ENCODE measurements at regions not wholly inside any gene's neighbourhood (a gene's known extent, or its start where the extent isn't known, plus 50 kb on each side); places are given as distances from the start of the nearest gene placed in this dataset.
"Not testable (repeated sequence)": the region's sequence is repeated elsewhere in the genome, so short reads cannot be mapped to it uniquely, and the experiment has no call there.

DNA sequence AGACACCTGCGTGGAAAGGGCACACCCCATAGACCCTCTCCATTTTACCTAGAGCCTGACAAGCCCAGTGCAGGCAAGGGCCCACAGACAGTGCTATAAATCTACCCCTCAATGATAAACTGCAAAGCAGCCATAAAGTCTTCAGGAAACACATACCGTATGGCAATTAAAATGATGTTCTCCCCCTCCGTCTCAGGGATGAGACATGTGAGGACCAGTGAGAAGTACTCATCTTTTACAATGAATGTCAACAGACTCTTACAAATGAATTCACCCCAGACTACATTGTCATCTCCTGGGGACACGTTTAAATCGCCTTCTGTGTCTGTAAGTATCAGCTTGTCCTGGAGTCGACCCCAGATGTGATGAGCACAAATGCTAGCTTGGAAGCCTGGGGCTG, 362.7 kb downstream of the ADGRD1 start:
- no peak for DNase-seq
- in situ Hi-C loops (cut with HindIII; ENCODE audit: low pct_ligation_motif_present, low sequenced_read_pairs) = no loop called here
- TF ChIP-seq, protein P1, sequence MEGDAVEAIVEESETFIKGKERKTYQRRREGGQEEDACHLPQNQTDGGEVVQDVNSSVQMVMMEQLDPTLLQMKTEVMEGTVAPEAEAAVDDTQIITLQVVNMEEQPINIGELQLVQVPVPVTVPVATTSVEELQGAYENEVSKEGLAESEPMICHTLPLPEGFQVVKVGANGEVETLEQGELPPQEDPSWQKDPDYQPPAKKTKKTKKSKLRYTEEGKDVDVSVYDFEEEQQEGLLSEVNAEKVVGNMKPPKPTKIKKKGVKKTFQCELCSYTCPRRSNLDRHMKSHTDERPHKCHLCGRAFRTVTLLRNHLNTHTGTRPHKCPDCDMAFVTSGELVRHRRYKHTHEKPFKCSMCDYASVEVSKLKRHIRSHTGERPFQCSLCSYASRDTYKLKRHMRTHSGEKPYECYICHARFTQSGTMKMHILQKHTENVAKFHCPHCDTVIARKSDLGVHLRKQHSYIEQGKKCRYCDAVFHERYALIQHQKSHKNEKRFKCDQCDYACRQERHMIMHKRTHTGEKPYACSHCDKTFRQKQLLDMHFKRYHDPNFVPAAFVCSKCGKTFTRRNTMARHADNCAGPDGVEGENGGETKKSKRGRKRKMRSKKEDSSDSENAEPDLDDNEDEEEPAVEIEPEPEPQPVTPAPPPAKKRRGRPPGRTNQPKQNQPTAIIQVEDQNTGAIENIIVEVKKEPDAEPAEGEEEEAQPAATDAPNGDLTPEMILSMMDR (IDR thresholded peaks at IDR 0.05; ENCODE audit: low read depth, low read length, missing control alignments) = no peak
- no peaks in the 10 kb centered on the region for H3K27me3 ChIP-seq (replicated peaks)
- no peak overlapping the region for H3K27ac ChIP-seq
- no peaks in the 10 kb centered on the region for H3K36me3 ChIP-seq (replicated peaks)
- no peak overlapping the region for H3K4me3 ChIP-seq (ENCODE audit: low read depth, low read length)

DNA sequence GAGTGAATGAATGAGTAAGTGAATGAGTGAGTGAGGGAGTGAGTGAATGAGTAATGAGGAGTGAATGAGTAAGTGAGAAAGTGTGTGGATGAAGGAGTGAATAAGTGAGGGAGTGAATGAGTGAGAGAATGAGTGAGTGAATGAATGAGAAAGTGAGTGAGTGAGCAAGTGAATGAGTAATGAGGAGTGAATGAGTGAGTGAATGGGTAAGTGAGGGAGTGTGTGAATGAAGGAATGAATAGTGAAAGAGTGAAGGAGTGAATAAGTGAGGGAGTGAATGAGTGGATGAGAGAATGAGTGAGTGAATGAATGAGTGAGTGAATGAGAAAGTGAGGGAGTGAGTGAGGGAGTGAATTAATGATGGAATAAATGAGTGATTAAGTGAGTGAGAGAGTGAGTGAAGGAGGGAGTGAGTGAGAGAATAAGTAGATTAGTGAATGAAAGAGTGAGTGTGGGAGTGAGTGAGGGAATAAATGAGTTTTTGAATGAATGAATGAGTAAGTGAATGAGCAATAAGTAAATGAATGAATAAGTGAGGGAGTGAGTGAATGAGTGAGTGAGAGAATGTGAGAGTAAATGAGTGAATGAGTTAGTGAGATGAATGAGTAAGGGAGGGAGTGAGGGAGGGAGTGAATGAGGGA, 364.5 kb downstream of the ADGRD1 start:
- Histone ChIP-seq H3K27ac (no peak overlapping the region), H3K4me3 (ENCODE audit: low read depth, low read length) (no peak overlapping the region), H3K36me3 (replicated peaks) (no peaks in the 10 kb centered on the region), H3K27me3 (replicated peaks) (no peaks in the 10 kb centered on the region)
- in situ Hi-C loops (cut with HindIII; ENCODE audit: low pct_ligation_motif_present, low sequenced_read_pairs) = no loop called here
- no peak for DNase-seq
- TF ChIP-seq, protein P1 (IDR thresholded peaks at IDR 0.05; ENCODE audit: low read depth, low read length, missing control alignments) = no peak

DNA sequence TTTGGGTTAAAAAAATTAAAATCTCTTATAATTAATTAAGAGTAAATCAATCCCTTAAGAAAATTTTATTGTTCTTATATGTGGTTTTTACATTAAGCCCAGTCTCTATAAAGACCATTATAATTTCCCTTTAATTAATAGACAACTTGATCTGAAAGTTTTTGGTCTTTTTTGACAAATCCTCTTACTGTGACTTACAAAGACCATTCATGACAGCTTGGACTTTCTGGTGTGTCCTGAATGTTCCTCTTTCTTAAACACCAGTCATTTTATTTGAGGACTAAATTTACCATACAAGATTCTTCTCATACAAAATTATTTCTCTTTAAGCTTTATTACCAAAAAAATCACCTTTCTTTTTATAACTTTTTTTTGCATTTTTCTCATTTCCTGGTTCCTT, 368.3 kb downstream of the ADGRD1 start:
- no peaks in the 10 kb centered on the region for H3K36me3 ChIP-seq (replicated peaks)
- in situ Hi-C loops (cut with HindIII; ENCODE audit: low pct_ligation_motif_present, low sequenced_read_pairs) = no loop called here

DNA sequence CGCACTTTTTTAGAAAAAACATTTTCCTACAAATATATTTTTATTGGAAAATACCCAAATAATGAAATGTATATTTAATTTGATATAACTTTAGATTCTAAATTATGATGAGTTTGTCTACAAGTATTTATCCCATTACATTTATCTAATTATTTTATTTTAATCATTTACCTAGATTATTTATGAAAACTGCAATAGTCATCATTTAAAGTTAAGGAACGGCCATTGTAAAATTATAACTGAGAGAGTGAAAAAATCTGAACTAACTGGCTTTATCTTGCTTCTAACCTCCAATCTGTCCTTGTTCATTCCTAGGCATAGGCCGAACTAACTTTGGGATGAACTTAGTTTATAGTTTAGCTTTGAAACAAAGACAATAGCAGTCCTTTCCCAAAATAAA, 368.8 kb downstream of the ADGRD1 start:
- H3K27me3 ChIP-seq (replicated peaks); in situ Hi-C loops (cut with HindIII; ENCODE audit: low pct_ligation_motif_present, low sequenced_read_pairs); DNase-seq; H3K4me3 ChIP-seq (ENCODE audit: low read depth, low read length); H3K27ac ChIP-seq; H3K36me3 ChIP-seq (replicated peaks): not testable (repeated sequence)

More for the DNA sequence above, 368.3 kb downstream of the ADGRD1 start:
- no peaks in the 10 kb centered on the region for H3K27me3 ChIP-seq (replicated peaks)
- DNase-seq = no peak
- no peak overlapping the region for H3K27ac ChIP-seq
- TF ChIP-seq, protein P1 (IDR thresholded peaks at IDR 0.05; ENCODE audit: low read depth, low read length, missing control alignments) = no peak
- no peak overlapping the region for H3K4me3 ChIP-seq (ENCODE audit: low read depth, low read length)

DNA sequence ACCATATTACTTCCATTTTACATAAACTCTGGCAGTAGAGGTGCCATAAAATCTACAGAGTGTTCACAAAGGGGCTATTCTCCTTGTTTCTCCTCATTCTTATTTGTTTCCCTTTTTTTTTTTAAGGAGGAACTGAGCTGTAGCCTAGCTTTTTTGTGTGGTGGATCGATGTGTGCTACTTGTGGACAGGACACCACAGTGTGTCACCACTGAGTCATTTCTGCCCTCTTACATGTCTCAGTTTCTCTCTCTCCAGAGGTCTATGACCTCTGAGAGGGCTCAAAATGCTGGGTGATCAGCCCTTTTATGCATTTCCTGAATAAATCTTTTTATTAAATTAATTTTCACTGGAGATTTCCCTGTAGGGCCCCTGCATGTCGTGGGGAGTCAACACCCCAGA, 370.2 kb downstream of the ADGRD1 start:
- Histone ChIP-seq H3K4me3 (ENCODE audit: low read depth, low read length) (no peak overlapping the region), H3K36me3 (replicated peaks) (no peaks in the 10 kb centered on the region), H3K27me3 (replicated peaks) (no peaks in the 10 kb centered on the region), H3K27ac (no peak overlapping the region)
- in situ Hi-C loops (cut with HindIII; ENCODE audit: low pct_ligation_motif_present, low sequenced_read_pairs) = no loop called here
- TF ChIP-seq, protein P1 (IDR thresholded peaks at IDR 0.05; ENCODE audit: low read depth, low read length, missing control alignments) = no peak
- no peak for DNase-seq

DNA sequence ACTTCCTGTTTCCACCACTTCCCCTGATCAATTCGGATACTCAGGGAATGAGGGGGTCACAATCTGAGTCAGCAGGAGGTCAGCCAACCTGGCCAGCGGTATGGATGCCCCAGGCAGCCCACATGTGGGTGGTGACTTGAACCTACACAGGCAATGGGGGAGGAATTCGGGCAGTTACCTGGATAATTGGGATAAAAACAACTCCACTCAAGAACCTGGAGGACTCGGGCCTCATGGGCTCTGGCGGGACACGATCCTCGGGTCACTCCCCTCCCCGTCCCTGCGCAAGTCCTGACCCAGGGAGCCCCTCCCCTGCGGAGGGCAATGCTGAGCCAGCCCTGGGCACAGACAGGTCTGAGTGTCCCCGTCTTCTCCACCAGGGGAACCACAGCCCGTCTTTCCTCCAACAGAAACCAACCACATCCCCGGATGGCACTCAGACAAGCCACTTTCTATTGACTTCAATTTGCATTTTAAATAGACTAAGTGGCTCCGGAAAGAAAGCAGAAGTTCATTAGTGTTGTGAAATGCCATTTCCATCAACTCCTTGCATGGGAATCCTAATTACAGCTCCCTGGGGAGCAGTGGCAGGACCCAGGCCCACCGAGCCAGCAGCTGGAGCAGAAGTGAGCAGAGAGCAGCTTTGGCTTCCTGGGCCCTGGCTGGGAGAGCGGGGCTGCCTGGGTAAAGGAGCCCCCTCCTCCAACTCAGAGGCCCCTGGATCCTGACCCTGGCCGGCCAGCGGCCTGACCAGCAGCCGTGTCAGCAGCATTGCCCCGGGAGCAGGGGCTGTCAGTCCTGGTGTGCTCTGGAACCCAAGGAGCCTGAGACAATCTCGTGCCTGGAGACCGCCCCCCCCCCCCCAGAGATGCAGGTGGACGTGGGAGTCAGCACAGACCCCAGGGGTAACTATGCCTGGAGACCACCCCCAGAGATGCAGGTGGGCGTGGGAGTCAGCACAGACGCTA, 374.1 kb downstream of the ADGRD1 start:
- Histone ChIP-seq H3K4me3 (ENCODE audit: low read depth, low read length) (no peak overlapping the region), H3K27ac (no peak overlapping the region), H3K36me3 (replicated peaks) (no peaks in the 10 kb centered on the region), H3K27me3 (replicated peaks) (no peaks in the 10 kb centered on the region)
- DNase-seq = no peak
- TF ChIP-seq, protein P1 (IDR thresholded peaks at IDR 0.05; ENCODE audit: low read depth, low read length, missing control alignments) = no peak
- in situ Hi-C loops (cut with HindIII; ENCODE audit: low pct_ligation_motif_present, low sequenced_read_pairs) = no loop called here

DNA sequence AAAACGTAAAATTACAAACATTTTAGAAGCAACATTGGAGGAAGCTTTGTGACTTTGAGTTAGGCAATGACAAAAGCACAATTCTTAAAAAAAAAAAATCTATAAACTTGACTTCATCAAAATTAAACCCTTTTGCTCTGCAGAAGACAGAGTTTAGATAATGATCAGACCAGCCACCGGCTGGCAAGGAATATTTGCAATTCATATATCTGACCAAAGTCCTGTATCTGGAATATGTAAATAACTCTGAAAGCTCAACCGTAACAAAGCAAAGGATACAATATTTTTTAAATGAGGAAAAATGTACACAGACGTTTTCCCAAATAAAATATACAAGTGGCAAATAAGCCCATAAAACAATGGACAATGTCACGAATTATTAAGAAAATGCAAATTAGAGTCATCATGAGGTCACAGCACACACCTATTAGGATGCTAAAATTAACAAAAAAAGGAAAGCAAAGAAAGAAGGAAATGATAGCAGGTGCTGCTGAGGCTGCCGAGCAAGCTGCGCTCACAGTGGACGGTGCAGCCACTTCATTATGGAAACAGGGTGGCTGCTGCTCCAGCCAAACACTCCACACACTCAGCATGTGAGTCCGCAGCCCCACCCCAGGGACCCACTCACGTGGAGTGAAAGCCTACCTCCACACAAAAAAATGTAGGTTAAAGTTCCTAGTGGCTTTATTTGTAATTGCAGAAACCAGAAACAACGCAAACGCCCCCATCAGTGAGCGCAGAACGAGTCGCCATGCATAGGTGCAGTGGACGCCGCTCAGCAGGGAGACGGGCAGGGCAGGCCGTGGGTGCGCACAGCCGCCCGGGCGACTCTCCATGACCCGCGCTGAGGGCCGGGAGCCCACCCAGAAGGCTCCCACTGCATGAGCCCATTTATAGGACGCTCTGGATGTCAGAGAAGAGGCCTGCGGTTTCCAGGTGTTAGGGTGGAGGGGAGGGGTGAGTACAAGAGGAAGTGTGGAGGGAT, 375.4 kb downstream of the ADGRD1 start:
- H3K4me3 ChIP-seq (ENCODE audit: low read depth, low read length); DNase-seq; H3K36me3 ChIP-seq (replicated peaks); in situ Hi-C loops (cut with HindIII; ENCODE audit: low pct_ligation_motif_present, low sequenced_read_pairs); H3K27me3 ChIP-seq (replicated peaks); H3K27ac ChIP-seq: not testable (repeated sequence)

Measured in brain microvascular endothelial cell (primary cell).